Liver (tissue), 8 donors: ENCODE measurements at regions not wholly inside any gene's neighbourhood (a gene's known extent, or its start where the extent isn't known, plus 50 kb on each side); places are given as distances from the start of the nearest gene placed in this dataset.

Experiments used
- DNase-seq: peaks from one replicate; pipeline ENCODE4 v3.0.0-alpha.2; 2017; ENCODE audit warnings: low spot score
- H3K27ac ChIP-seq, 2 donors: one replicate each; pipeline ENCODE4 v1.7.0; 2013; ENCODE audit warnings: inconsistent platforms in 2 of 2, low read length in 2 of 2, control low read depth in 1 of 2, low read depth in 1 of 2, mild to moderate bottlenecking in 1 of 2
- H3K27me3 ChIP-seq, 4 donors: one replicate each; pipeline versions ENCODE4 v1.6.1 to v1.7.0; 2013; ENCODE audit warnings: low read length in 3 of 4, inconsistent platforms in 1 of 4, mild to moderate bottlenecking in 1 of 4, moderate library complexity in 1 of 4; ENCODE audit not compliant: control insufficient read depth in 4 of 4, insufficient read depth in 4 of 4
- H3K36me3 ChIP-seq, 4 donors: one replicate each; pipeline versions ENCODE4 v1.6.1 to v1.7.0; 2013; ENCODE audit warnings: low read length in 3 of 4, mild to moderate bottlenecking in 3 of 4, low read depth in 1 of 4, moderate library complexity in 1 of 4; ENCODE audit not compliant: control insufficient read depth in 4 of 4, insufficient read depth in 3 of 4
- H3K4me1 ChIP-seq, 4 donors: one replicate each; pipeline versions ENCODE4 v1.6.1 to v1.7.0; 2013; ENCODE audit warnings: low read length in 3 of 4, mild to moderate bottlenecking in 3 of 4, moderate library complexity in 1 of 4; ENCODE audit not compliant: control insufficient read depth in 4 of 4, insufficient read depth in 4 of 4
- H3K4me3 ChIP-seq, 3 donors: one replicate each; pipeline versions ENCODE4 v1.6.1 to v1.7.0; 2013; ENCODE audit warnings: low read length in 3 of 3, control low read depth in 1 of 3, low read depth in 1 of 3, mild to moderate bottlenecking in 1 of 3
- H3K9ac ChIP-seq, 2 donors: one replicate each; pipeline ENCODE4 v1.7.0; 2013; ENCODE audit warnings: low read length in 2 of 2, mild to moderate bottlenecking in 2 of 2, moderate library complexity in 2 of 2, control low read depth in 1 of 2, low read depth in 1 of 2
- H3K9me3 ChIP-seq, 4 donors: one replicate each; pipeline versions ENCODE4 v1.6.1 to v1.7.0; 2013; ENCODE audit warnings: low read length in 3 of 4; ENCODE audit not compliant: control insufficient read depth in 4 of 4
- ATF3 ChIP-seq: IDR thresholded peaks from 2 replicates; pipeline ENCODE4 v1.6.1; 2016; ENCODE audit warnings: antibody characterized with exemption
- EGR1 ChIP-seq, 2 donors: IDR thresholded peaks; 2 replicates each; pipeline ENCODE4 v1.6.1; 2016 to 2018; ENCODE audit warnings: antibody characterized with exemption in 2 of 2, low read depth in 2 of 2
- FOXA1 ChIP-seq: IDR thresholded peaks from 2 replicates; pipeline ENCODE4 v1.6.1; 2016; ENCODE audit warnings: antibody characterized with exemption
- FOXA2 ChIP-seq: IDR thresholded peaks from 2 replicates; pipeline ENCODE4 v1.6.1; 2016; ENCODE audit warnings: antibody characterized with exemption
- GABPA ChIP-seq, 2 donors: IDR thresholded peaks in 1 of 2; conservative IDR thresholded peaks in 1 of 2; 2 replicates each; pipeline ENCODE4 v1.6.1; 2016; ENCODE audit warnings: antibody characterized with exemption in 2 of 2, mild to moderate bottlenecking in 1 of 2, moderate library complexity in 1 of 2
- HNF4A ChIP-seq, 2 donors: conservative IDR thresholded peaks; 2 replicates each; pipeline ENCODE4 v1.6.1; 2016; ENCODE audit warnings: antibody characterized with exemption in 2 of 2, mild to moderate bottlenecking in 2 of 2
- HNF4G ChIP-seq: IDR thresholded peaks from 2 replicates; pipeline ENCODE4 v1.6.1; 2016; ENCODE audit warnings: antibody characterized with exemption
- JUND ChIP-seq, 2 donors: IDR thresholded peaks; 2 replicates each; pipeline ENCODE4 v1.6.1; 2016; ENCODE audit warnings: antibody characterized with exemption in 2 of 2
- MAX ChIP-seq: IDR thresholded peaks from 2 replicates; pipeline ENCODE4 v1.6.1; 2016; ENCODE audit warnings: antibody characterized with exemption
- NR2F2 ChIP-seq: IDR thresholded peaks from 2 replicates; pipeline ENCODE4 v1.6.1; 2016; ENCODE audit warnings: antibody characterized with exemption
- RAD21 ChIP-seq, 2 donors: IDR thresholded peaks; 2 replicates each; pipeline ENCODE4 v1.6.1; 2016; ENCODE audit warnings: antibody characterized with exemption in 2 of 2, mild to moderate bottlenecking in 2 of 2
- REST ChIP-seq: IDR thresholded peaks from 2 replicates; pipeline ENCODE4 v1.6.1; 2016; ENCODE audit warnings: antibody characterized with exemption, mild to moderate bottlenecking
- RXRA ChIP-seq, 2 donors: IDR thresholded peaks; 2 replicates each; pipeline ENCODE4 v1.6.1; 2017 to 2018; ENCODE audit warnings: antibody characterized with exemption in 2 of 2, mild to moderate bottlenecking in 1 of 2
- SP1 ChIP-seq: IDR thresholded peaks from 2 replicates; pipeline ENCODE4 v1.6.1; 2018; ENCODE audit warnings: antibody characterized with exemption, mild to moderate bottlenecking
- TAF1 ChIP-seq: conservative IDR thresholded peaks from 2 replicates; pipeline ENCODE4 v1.6.1; 2016; ENCODE audit warnings: antibody characterized with exemption, mild to moderate bottlenecking
- YY1 ChIP-seq: IDR thresholded peaks from 2 replicates; pipeline ENCODE4 v1.6.1; 2016; ENCODE audit warnings: antibody characterized with exemption, mild to moderate bottlenecking
- WGBS: extraction: QIAGEN DNeasy Blood & Tissue Kit; methylation state at CpG from one replicate; pipeline ENCODE4 v1.1.7; 2013; 5-methylcytosine and 5-hydroxymethylcytosine counted together
- TF ChIP-seq, protein P1 (sequence below): fragments of 150-350 bp; IDR thresholded peaks from 2 replicates; pipeline ENCODE4 v1.5.1; 2017; ENCODE audit warnings: improper control_type of control experiment, low read depth, low read length; ENCODE audit not compliant: missing input control
- TF ChIP-seq, protein P2 (sequence below): IDR thresholded peaks from 2 replicates; pipeline ENCODE4 v1.6.1; 2016; ENCODE audit warnings: antibody characterized with exemption
- donor health status: healthy.
- donor health status: healthy.
- donor health status: healthy.
- donor health status: healthy.
- donor health status: healthy.

GRCh38 chr12:97267594-97268202 lies 194.9 kb upstream of the RMST start:
- Histone ChIP-seq H3K36me3 (no peaks in the 10 kb centered on the region), H3K4me3 (no peak overlapping the region), H3K27me3 (no peaks in the 10 kb centered on the region), H3K4me1 (peaks cover 0 to 1% (median 0%) of the 10 kb centered on the region in 4 donors), H3K27ac (no peak overlapping the region), H3K9ac (no peak overlapping the region), H3K9me3 (peaks cover 0 to 3% (median 0%) of the 10 kb centered on the region in 4 donors)
- WGBS, result 49% methylated on average over 3 of the region's 3 CpGs
- TF ChIP-seq, protein P1, sequence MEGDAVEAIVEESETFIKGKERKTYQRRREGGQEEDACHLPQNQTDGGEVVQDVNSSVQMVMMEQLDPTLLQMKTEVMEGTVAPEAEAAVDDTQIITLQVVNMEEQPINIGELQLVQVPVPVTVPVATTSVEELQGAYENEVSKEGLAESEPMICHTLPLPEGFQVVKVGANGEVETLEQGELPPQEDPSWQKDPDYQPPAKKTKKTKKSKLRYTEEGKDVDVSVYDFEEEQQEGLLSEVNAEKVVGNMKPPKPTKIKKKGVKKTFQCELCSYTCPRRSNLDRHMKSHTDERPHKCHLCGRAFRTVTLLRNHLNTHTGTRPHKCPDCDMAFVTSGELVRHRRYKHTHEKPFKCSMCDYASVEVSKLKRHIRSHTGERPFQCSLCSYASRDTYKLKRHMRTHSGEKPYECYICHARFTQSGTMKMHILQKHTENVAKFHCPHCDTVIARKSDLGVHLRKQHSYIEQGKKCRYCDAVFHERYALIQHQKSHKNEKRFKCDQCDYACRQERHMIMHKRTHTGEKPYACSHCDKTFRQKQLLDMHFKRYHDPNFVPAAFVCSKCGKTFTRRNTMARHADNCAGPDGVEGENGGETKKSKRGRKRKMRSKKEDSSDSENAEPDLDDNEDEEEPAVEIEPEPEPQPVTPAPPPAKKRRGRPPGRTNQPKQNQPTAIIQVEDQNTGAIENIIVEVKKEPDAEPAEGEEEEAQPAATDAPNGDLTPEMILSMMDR, result no peak
- no peak for TF ChIP-seq JUND (IDR thresholded peaks at IDR 0.05)
- TF ChIP-seq HNF4G, result no peak
- TF ChIP-seq TAF1, result no peak
- no peak for TF ChIP-seq RAD21 (IDR thresholded peaks at IDR 0.05)
- no peak for TF ChIP-seq FOXA2
- TF ChIP-seq, protein P2, sequence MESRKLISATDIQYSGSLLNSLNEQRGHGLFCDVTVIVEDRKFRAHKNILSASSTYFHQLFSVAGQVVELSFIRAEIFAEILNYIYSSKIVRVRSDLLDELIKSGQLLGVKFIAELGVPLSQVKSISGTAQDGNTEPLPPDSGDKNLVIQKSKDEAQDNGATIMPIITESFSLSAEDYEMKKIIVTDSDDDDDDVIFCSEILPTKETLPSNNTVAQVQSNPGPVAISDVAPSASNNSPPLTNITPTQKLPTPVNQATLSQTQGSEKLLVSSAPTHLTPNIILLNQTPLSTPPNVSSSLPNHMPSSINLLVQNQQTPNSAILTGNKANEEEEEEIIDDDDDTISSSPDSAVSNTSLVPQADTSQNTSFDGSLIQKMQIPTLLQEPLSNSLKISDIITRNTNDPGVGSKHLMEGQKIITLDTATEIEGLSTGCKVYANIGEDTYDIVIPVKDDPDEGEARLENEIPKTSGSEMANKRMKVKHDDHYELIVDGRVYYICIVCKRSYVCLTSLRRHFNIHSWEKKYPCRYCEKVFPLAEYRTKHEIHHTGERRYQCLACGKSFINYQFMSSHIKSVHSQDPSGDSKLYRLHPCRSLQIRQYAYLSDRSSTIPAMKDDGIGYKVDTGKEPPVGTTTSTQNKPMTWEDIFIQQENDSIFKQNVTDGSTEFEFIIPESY, result no peak
- TF ChIP-seq REST, result no peak
- TF ChIP-seq FOXA1, result no peak
- no peak for TF ChIP-seq ATF3
- TF ChIP-seq MAX, result no peak
- no peak for TF ChIP-seq NR2F2
- no peak for TF ChIP-seq YY1
- no peak for TF ChIP-seq RXRA (IDR thresholded peaks at IDR 0.05)
- TF ChIP-seq EGR1 (IDR thresholded peaks at IDR 0.05; ENCODE audit: low read depth in 2 of 2), result no peak
- no peak for TF ChIP-seq HNF4A (conservative IDR thresholded peaks at IDR 0.05)
- no peak for TF ChIP-seq SP1
- no peak for DNase-seq

DNA sequence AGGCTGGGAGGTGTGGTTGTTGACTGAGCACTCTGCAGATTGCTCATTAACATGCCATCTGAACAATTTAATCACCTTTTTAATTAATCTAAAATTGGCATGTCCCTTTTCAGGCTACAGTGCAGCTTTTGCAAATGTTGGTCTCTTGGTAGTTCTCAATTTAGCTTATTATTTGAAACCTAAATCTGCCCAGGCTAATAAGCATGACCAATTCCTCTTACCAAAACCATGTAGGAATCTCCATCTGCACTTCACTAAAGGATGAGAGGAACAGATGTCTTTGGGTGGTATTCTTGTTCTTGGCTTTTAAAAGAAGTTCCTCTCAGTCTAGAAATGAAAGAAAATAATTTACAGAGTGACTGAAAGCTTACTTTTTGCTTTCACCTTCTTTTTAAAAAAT lies 190.1 kb upstream of the RMST start:
- Histone ChIP-seq H3K4me1 (no peaks in the 10 kb centered on the region), H3K36me3 (no peaks in the 10 kb centered on the region), H3K4me3 (no peak overlapping the region), H3K9me3 (no peaks in the 10 kb centered on the region), H3K27me3 (no peaks in the 10 kb centered on the region), H3K9ac (no peak overlapping the region), H3K27ac (no peak overlapping the region)
- DNase-seq, result no peak
- TF ChIP-seq GABPA (IDR thresholded peaks at IDR 0.05 in 1 of 2, conservative IDR thresholded peaks at IDR 0.05 in 1 of 2), result no peak
- TF ChIP-seq NR2F2, result no peak
- TF ChIP-seq REST, result no peak
- no peak for TF ChIP-seq JUND (IDR thresholded peaks at IDR 0.05)
- no peak for TF ChIP-seq ATF3
- TF ChIP-seq MAX, result no peak
- TF ChIP-seq HNF4G, result no peak
- no peak for TF ChIP-seq EGR1 (IDR thresholded peaks at IDR 0.05; ENCODE audit: low read depth in 2 of 2)
- no peak for TF ChIP-seq RXRA (IDR thresholded peaks at IDR 0.05)
